ENCODE measurements at regions not wholly inside any gene's neighbourhood (a gene's known extent, or its start where the extent isn't known, plus 50 kb on each side); places are given as distances from the start of the nearest gene placed in this dataset.

GRCh38 chr3:176723758-176724393, 473.4 kb downstream of the TBL1XR1 start:
- TF ChIP-seq CTCF (conservative IDR thresholded peaks at IDR 0.05; ENCODE audit: low read depth, low read length), result no peak
- TF ChIP-seq EZH2 (IDR thresholded peaks at IDR 0.05; ENCODE audit: borderline replicate concordance, low read depth, low read length, poor library complexity, severe bottlenecking), result no peak
